Testis (tissue), 2 donors: ENCODE measurements at regions not wholly inside any gene's neighbourhood (a gene's known extent, or its start where the extent isn't known, plus 50 kb on each side); places are given as distances from the start of the nearest gene placed in this dataset.

Source experiments
- CTCF ChIP-seq, 3 experiments: fragments of 450-650 bp in 2 of 3; fragments of 200-600 bp in 1 of 3; sonication (generic) in 1 of 3; IDR thresholded peaks; one replicate each; pipeline ENCODE4 v1.5.1; 2016 to 2019; ENCODE audit warnings: antibody characterized with exemption in 3 of 3, mild to moderate bottlenecking in 2 of 3, moderate library complexity in 1 of 3
- POLR2A ChIP-seq: fragments of 450-650 bp; IDR thresholded peaks from one replicate; pipeline ENCODE4 v1.6.1; 2017; ENCODE audit warnings: antibody characterized with exemption, mild to moderate bottlenecking, moderate library complexity

DNA sequence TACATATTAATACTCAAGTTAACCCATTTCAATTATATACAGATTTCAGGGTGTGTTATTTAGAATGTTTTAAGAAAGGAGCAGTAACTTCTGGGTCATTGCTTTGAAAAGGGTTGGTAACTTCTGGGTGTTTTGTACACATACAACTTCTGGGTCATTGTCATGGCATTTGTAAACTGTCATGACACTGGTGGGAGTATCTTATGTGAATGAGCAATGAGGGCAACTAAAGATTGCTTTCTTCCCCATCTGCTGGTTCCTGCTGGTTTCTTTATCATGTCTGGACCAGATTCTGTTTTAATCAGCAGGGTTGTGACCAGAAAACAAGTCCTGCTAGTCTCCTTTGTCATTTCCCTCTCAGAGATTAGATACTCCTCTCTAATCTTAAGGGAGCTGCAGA lies 713.3 kb downstream of the LRFN5 start:
- TF ChIP-seq POLR2A (no peak), CTCF (IDR thresholded peaks at IDR 0.05) (no peak)
